ENCODE measurements at regions not wholly inside any gene's neighbourhood (a gene's known extent, or its start where the extent isn't known, plus 50 kb on each side); places are given as distances from the start of the nearest gene placed in this dataset.

- no peak overlapping the region for H3K4me3 ChIP-seq (ENCODE audit: insufficient read depth, low read depth, low read length)
- no peaks in the 10 kb centered on the region for H3K27me3 ChIP-seq (ENCODE audit: control insufficient read depth, insufficient read depth, low read length)
- DNase-seq: no peak
- no peaks in the 10 kb centered on the region for H3K36me3 ChIP-seq (replicated peaks; ENCODE audit: control insufficient read depth, insufficient read depth, low read length)
Measured at GRCh38 chr2:64379186-64379585, 74.8 kb upstream of the LGALSL start.

- Histone ChIP-seq H3K27me3 (ENCODE audit: control insufficient read depth, insufficient read depth, low read length) (no peaks in the 10 kb centered on the region), H3K36me3 (replicated peaks; ENCODE audit: control insufficient read depth, insufficient read depth, low read length) (no peaks in the 10 kb centered on the region), H3K4me3 (ENCODE audit: insufficient read depth, low read depth, low read length) (no peak overlapping the region)
- DNase-seq: no peak
Measured at GRCh38 chr2:64380853-64381527, 73.0 kb upstream of the LGALSL start.

- H3K4me3 ChIP-seq (ENCODE audit: insufficient read depth, low read depth, low read length): no peak overlapping the region
- no peaks in the 10 kb centered on the region for H3K36me3 ChIP-seq (replicated peaks; ENCODE audit: control insufficient read depth, insufficient read depth, low read length)
- DNase-seq: no peak
- no peaks in the 10 kb centered on the region for H3K27me3 ChIP-seq (ENCODE audit: control insufficient read depth, insufficient read depth, low read length)
Measured at GRCh38 chr2:64383016-64383591, 70.9 kb upstream of the LGALSL start.

- H3K36me3 ChIP-seq (replicated peaks; ENCODE audit: control insufficient read depth, insufficient read depth, low read length): no peaks in the 10 kb centered on the region
- DNase-seq: no peak
- no peaks in the 10 kb centered on the region for H3K27me3 ChIP-seq (ENCODE audit: control insufficient read depth, insufficient read depth, low read length)
- no peak overlapping the region for H3K4me3 ChIP-seq (ENCODE audit: insufficient read depth, low read depth, low read length)
Measured at GRCh38 chr2:64383881-64384280, 70.1 kb upstream of the LGALSL start.

- Histone ChIP-seq H3K4me3 (ENCODE audit: insufficient read depth, low read depth, low read length) (no peak overlapping the region), H3K27me3 (ENCODE audit: control insufficient read depth, insufficient read depth, low read length) (no peaks in the 10 kb centered on the region), H3K36me3 (replicated peaks; ENCODE audit: control insufficient read depth, insufficient read depth, low read length) (no peaks in the 10 kb centered on the region)
- DNase-seq: no peak
Measured at GRCh38 chr2:64386676-64387075, 67.3 kb upstream of the LGALSL start.

GRCh38 chr2:64390586-64390985, 63.4 kb upstream of the LGALSL start:
- no peak for DNase-seq
- H3K4me3 ChIP-seq (ENCODE audit: insufficient read depth, low read depth, low read length): no peak overlapping the region
- no peaks in the 10 kb centered on the region for H3K36me3 ChIP-seq (replicated peaks; ENCODE audit: control insufficient read depth, insufficient read depth, low read length)
- H3K27me3 ChIP-seq (ENCODE audit: control insufficient read depth, insufficient read depth, low read length): no peaks in the 10 kb centered on the region

GRCh38 chr2:64391424-64391823, 62.5 kb upstream of the LGALSL start:
- Histone ChIP-seq H3K36me3 (replicated peaks; ENCODE audit: control insufficient read depth, insufficient read depth, low read length) (no peaks in the 10 kb centered on the region), H3K27me3 (ENCODE audit: control insufficient read depth, insufficient read depth, low read length) (no peaks in the 10 kb centered on the region), H3K4me3 (ENCODE audit: insufficient read depth, low read depth, low read length) (no peak overlapping the region)
- DNase-seq: no peak

GRCh38 chr2:64391940-64392339, 62.0 kb upstream of the LGALSL start:
- Histone ChIP-seq H3K27me3 (ENCODE audit: control insufficient read depth, insufficient read depth, low read length) (no peaks in the 10 kb centered on the region), H3K36me3 (replicated peaks; ENCODE audit: control insufficient read depth, insufficient read depth, low read length) (no peaks in the 10 kb centered on the region), H3K4me3 (ENCODE audit: insufficient read depth, low read depth, low read length) (no peak overlapping the region)
- no peak for DNase-seq

GRCh38 chr2:64392529-64392928, 61.4 kb upstream of the LGALSL start:
- Histone ChIP-seq H3K4me3 (ENCODE audit: insufficient read depth, low read depth, low read length) (no peak overlapping the region), H3K36me3 (replicated peaks; ENCODE audit: control insufficient read depth, insufficient read depth, low read length) (no peaks in the 10 kb centered on the region), H3K27me3 (ENCODE audit: control insufficient read depth, insufficient read depth, low read length) (no peaks in the 10 kb centered on the region)
- DNase-seq: no peak

GRCh38 chr2:64393383-64394010, 60.5 kb upstream of the LGALSL start:
- no peaks in the 10 kb centered on the region for H3K36me3 ChIP-seq (replicated peaks; ENCODE audit: control insufficient read depth, insufficient read depth, low read length)
- no peaks in the 10 kb centered on the region for H3K27me3 ChIP-seq (ENCODE audit: control insufficient read depth, insufficient read depth, low read length)
- H3K4me3 ChIP-seq (ENCODE audit: insufficient read depth, low read depth, low read length): no peak overlapping the region
- DNase-seq: no peak

GRCh38 chr2:64394153-64394552, 59.8 kb upstream of the LGALSL start:
- no peaks in the 10 kb centered on the region for H3K27me3 ChIP-seq (ENCODE audit: control insufficient read depth, insufficient read depth, low read length)
- H3K36me3 ChIP-seq (replicated peaks; ENCODE audit: control insufficient read depth, insufficient read depth, low read length): no peaks in the 10 kb centered on the region
- no peak overlapping the region for H3K4me3 ChIP-seq (ENCODE audit: insufficient read depth, low read depth, low read length)
- no peak for DNase-seq

GRCh38 chr2:64396001-64396400, 58.0 kb upstream of the LGALSL start:
- Histone ChIP-seq H3K36me3 (replicated peaks; ENCODE audit: control insufficient read depth, insufficient read depth, low read length) (no peaks in the 10 kb centered on the region), H3K27me3 (ENCODE audit: control insufficient read depth, insufficient read depth, low read length) (no peaks in the 10 kb centered on the region), H3K4me3 (ENCODE audit: insufficient read depth, low read depth, low read length) (no peak overlapping the region)
- no peak for DNase-seq

- Histone ChIP-seq H3K27me3 (ENCODE audit: control insufficient read depth, insufficient read depth, low read length) (no peaks in the 10 kb centered on the region), H3K4me3 (ENCODE audit: insufficient read depth, low read depth, low read length) (no peak overlapping the region), H3K36me3 (replicated peaks; ENCODE audit: control insufficient read depth, insufficient read depth, low read length) (no peaks in the 10 kb centered on the region)
- no peak for DNase-seq
Measured at GRCh38 chr2:64396551-64396950, 57.4 kb upstream of the LGALSL start.

- DNase-seq: no peak
- no peaks in the 10 kb centered on the region for H3K36me3 ChIP-seq (replicated peaks; ENCODE audit: control insufficient read depth, insufficient read depth, low read length)
- no peaks in the 10 kb centered on the region for H3K27me3 ChIP-seq (ENCODE audit: control insufficient read depth, insufficient read depth, low read length)
- H3K4me3 ChIP-seq (ENCODE audit: insufficient read depth, low read depth, low read length): no peak overlapping the region
Measured at GRCh38 chr2:64398516-64399129, 55.3 kb upstream of the LGALSL start.

GRCh38 chr2:64399521-64399920, 54.4 kb upstream of the LGALSL start:
- H3K27me3 ChIP-seq (ENCODE audit: control insufficient read depth, insufficient read depth, low read length): no peaks in the 10 kb centered on the region
- H3K36me3 ChIP-seq (replicated peaks; ENCODE audit: control insufficient read depth, insufficient read depth, low read length): no peaks in the 10 kb centered on the region
- no peak for DNase-seq
- H3K4me3 ChIP-seq (ENCODE audit: insufficient read depth, low read depth, low read length): no peak overlapping the region
